ENCODE measurements at regions not wholly inside any gene's neighbourhood (a gene's known extent, or its start where the extent isn't known, plus 50 kb on each side); places are given as distances from the start of the nearest gene placed in this dataset.

- TF ChIP-seq CTCF (IDR thresholded peaks at IDR 0.05; ENCODE audit: low read length) = no peak
- TF ChIP-seq EZH2 (optimal IDR thresholded peaks at IDR 0.05; ENCODE audit: low read depth, low read length) = no peak
- TF ChIP-seq EZH2phosphoT487 (IDR thresholded peaks at IDR 0.05; ENCODE audit: low read length) = no peak
Measured at GRCh38 chr6:14791526-14791925, 454.3 kb upstream of the JARID2 start.

All from MM.1S (cell line).